ENCODE measurements at regions not wholly inside any gene's neighbourhood (a gene's known extent, or its start where the extent isn't known, plus 50 kb on each side); places are given as distances from the start of the nearest gene placed in this dataset.

DNA sequence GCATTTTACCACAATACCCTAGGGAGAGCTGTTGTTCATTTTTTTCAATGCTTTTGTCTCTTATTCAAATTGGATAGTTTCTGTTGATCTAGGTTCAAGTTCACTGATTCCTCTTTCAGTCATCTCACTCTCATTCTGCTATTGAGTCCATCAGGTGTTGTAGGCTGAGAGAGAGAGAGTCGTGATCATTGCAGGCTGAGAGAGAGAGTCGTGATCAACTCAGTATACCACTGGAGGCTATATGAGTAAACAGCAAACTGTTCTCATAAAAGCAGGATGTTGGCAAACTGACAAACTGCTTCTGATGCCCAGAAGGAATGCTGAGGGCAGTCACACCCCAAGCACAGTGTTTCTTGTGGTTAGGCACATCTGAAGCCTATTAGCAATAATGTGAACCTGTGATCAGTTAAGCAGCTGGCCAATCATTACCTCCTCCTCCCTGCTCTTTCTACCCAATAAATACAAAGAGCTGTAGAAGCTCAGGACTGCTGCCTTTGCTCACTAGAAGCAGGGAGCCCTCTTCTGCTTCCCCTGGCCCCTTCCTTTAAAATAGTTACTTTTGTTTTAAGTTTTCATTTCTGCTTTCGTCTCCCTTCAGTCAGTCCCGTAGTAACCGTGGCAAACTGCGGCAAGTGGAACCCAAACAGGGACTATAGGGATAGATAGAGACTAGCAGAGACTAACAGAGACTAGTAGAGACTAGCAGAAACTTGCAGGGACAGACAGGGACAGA lies 476.1 kb upstream of the ACO1 start (continued):
- TF ChIP-seq, protein P1, sequence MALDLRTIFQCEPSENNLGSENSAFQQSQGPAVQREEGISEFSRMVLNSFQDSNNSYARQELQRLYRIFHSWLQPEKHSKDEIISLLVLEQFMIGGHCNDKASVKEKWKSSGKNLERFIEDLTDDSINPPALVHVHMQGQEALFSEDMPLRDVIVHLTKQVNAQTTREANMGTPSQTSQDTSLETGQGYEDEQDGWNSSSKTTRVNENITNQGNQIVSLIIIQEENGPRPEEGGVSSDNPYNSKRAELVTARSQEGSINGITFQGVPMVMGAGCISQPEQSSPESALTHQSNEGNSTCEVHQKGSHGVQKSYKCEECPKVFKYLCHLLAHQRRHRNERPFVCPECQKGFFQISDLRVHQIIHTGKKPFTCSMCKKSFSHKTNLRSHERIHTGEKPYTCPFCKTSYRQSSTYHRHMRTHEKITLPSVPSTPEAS (tag by site-specific recombination; IDR thresholded peaks at IDR 0.05), result no peak

DNA sequence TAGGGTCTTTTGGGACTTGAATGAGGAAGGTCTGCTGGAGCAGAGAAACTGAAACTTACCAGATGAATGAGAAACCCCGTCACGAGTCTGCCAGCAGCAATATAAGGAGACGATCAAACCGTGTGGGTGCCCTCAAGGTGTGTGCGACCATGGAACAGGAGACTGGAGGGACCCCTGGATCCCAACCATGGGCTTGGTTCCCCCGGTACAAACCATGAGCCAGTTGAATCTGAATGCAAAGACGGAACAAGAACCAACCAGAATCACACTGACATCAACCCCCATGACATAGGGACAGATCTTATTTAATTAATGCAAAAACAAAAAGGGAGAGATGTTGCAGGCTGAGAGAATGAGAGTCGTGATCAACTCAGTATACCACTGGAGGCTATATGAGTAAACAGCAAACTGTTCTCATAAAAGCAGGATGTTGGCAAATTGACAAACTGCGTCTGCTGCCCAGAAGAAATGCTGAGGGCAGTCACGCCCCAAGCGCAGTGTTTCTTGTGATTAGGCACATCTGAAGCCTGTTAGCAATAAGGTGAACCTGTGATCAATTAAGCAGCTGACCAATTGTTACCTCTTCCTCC lies 475.5 kb upstream of the ACO1 start:
- H3K27ac ChIP-seq (ENCODE audit: extremely low read depth, low read depth, low read length), result no peak overlapping the region
- H3K4me3 ChIP-seq (ENCODE audit: low read depth, low read length), result no peak overlapping the region
- no peaks in the 10 kb centered on the region for H3K36me3 ChIP-seq (ENCODE audit: control insufficient read depth in 2 of 2, insufficient read depth in 1 of 2, low read length in 2 of 2)
- no peaks in the 10 kb centered on the region for H3K4me1 ChIP-seq (ENCODE audit: control insufficient read depth, insufficient read depth, low read length)
- H3K9me3 ChIP-seq (ENCODE audit: control insufficient read depth, insufficient read depth, low read depth, low read length), result no peaks in the 10 kb centered on the region
- ChIA-PET CTCF (no interaction called here), POLR2A (no interaction called here)
- TF ChIP-seq, protein P2, sequence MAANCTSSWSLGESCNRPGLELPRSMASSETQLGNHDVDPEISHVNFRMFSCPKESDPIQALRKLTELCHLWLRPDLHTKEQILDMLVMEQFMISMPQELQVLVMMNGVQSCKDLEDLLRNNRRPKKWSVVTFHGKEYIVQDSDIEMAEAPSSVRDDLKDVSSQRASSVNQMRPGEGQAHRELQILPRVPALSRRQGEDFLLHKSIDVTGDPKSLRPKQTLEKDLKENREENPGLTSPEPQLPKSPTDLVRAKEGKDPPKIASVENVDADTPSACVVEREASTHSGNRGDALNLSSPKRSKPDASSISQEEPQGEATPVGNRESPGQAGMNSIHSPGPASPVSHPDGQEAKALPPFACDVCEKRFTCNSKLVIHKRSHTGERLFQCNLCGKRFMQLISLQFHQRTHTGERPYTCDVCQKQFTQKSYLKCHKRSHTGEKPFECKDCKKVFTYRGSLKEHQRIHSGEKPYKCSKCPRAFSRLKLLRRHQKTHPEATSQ (tag by site-specific recombination; IDR thresholded peaks at IDR 0.05), result no peak
- TF ChIP-seq TRIM28 (IDR thresholded peaks at IDR 0.05; ENCODE audit: borderline replicate concordance, low read length) (no peak), ZNF221 (tag by site-specific recombination; IDR thresholded peaks at IDR 0.05; ENCODE audit: borderline replicate concordance) (no peak), ZBTB7A (tag by site-specific recombination; IDR thresholded peaks at IDR 0.05; ENCODE audit: low read depth) (no peak), YY2 (tag by site-specific recombination; IDR thresholded peaks at IDR 0.05) (no peak), ZNF423 (tag by site-specific recombination; IDR thresholded peaks at IDR 0.05) (no peak), SP2 (tag by site-specific recombination; IDR thresholded peaks at IDR 0.05) (no peak), ZNF350 (tag by site-specific recombination; IDR thresholded peaks at IDR 0.05) (no peak), ZFP37 (tag by site-specific recombination; IDR thresholded peaks at IDR 0.05) (no peak), ZNF133 (tag by site-specific recombination; IDR thresholded peaks at IDR 0.05) (no peak), ZNF426 (tag by site-specific recombination; IDR thresholded peaks at IDR 0.05) (no peak), ZFHX2 (tag by site-specific recombination; conservative IDR thresholded peaks at IDR 0.05) (no peak), ZNF514 (tag by site-specific recombination; IDR thresholded peaks at IDR 0.05) (no peak), ZBTB8A (tag by site-specific recombination; IDR thresholded peaks at IDR 0.05) (no peak), KLF8 (tag by site-specific recombination; IDR thresholded peaks at IDR 0.05) (no peak), ZNF555 (tag by site-specific recombination; conservative IDR thresholded peaks at IDR 0.05) (no peak)
- TF ChIP-seq, protein P1 (tag by site-specific recombination; IDR thresholded peaks at IDR 0.05), result no peak

DNA sequence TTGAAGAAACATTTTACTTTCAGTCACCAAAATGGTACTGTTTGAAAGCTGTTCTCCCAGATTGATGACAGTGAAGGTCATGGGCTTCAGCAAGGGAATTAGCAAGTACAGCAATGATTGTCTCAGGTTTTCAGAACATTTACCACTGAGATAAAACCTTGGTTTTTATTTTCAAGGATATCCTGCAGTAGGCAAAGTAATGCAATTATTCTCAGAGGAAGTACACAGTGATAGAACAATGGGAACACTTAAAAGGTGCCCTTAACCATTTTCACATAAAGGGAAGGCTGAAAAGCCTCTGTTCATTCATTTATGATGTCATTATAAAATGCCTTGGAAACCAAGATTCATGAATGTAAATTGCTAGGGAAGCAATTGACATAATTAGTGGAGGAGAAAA lies 471.8 kb upstream of the ACO1 start:
- TF ChIP-seq ZNF175 (tag by site-specific recombination; IDR thresholded peaks at IDR 0.05) (no peak), ZNF623 (tag by site-specific recombination; IDR thresholded peaks at IDR 0.05) (no peak), ZNF350 (tag by site-specific recombination; IDR thresholded peaks at IDR 0.05) (no peak), ZNF548 (tag by site-specific recombination; IDR thresholded peaks at IDR 0.05) (no peak), ZBTB48 (tag by site-specific recombination; IDR thresholded peaks at IDR 0.05) (no peak), TRIM28 (IDR thresholded peaks at IDR 0.05; ENCODE audit: borderline replicate concordance, low read length) (no peak), BCL11B (tag by site-specific recombination; IDR thresholded peaks at IDR 0.05; ENCODE audit: low read depth) (no peak), KLF1 (tag by site-specific recombination; IDR thresholded peaks at IDR 0.05) (no peak)
- TF ChIP-seq, protein P3, sequence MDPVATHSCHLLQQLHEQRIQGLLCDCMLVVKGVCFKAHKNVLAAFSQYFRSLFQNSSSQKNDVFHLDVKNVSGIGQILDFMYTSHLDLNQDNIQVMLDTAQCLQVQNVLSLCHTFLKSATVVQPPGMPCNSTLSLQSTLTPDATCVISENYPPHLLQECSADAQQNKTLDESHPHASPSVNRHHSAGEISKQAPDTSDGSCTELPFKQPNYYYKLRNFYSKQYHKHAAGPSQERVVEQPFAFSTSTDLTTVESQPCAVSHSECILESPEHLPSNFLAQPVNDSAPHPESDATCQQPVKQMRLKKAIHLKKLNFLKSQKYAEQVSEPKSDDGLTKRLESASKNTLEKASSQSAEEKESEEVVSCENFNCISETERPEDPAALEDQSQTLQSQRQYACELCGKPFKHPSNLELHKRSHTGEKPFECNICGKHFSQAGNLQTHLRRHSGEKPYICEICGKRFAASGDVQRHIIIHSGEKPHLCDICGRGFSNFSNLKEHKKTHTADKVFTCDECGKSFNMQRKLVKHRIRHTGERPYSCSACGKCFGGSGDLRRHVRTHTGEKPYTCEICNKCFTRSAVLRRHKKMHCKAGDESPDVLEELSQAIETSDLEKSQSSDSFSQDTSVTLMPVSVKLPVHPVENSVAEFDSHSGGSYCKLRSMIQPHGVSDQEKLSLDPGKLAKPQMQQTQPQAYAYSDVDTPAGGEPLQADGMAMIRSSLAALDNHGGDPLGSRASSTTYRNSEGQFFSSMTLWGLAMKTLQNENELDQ (tag by site-specific recombination; IDR thresholded peaks at IDR 0.05; ENCODE audit: low read depth), result no peak
- TF ChIP-seq, protein P4, sequence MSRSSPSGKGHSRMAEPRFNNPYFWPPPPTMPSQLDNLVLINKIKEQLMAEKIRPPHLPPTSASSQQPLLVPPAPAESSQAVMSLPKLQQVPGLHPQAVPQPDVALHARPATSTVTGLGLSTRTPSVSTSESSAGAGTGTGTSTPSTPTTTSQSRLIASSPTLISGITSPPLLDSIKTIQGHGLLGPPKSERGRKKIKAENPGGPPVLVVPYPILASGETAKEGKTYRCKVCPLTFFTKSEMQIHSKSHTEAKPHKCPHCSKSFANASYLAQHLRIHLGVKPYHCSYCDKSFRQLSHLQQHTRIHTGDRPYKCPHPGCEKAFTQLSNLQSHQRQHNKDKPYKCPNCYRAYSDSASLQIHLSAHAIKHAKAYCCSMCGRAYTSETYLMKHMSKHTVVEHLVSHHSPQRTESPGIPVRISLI (tag by site-specific recombination; IDR thresholded peaks at IDR 0.05), result no peak
- H3K27ac ChIP-seq (ENCODE audit: extremely low read depth, low read depth, low read length), result no peak overlapping the region
- ChIA-PET POLR2A (no interaction called here), CTCF (no interaction called here)
- no peaks in the 10 kb centered on the region for H3K4me1 ChIP-seq (ENCODE audit: control insufficient read depth, insufficient read depth, low read length)
- no peaks in the 10 kb centered on the region for H3K9me3 ChIP-seq (ENCODE audit: control insufficient read depth, insufficient read depth, low read depth, low read length)
- no peak overlapping the region for H3K4me3 ChIP-seq (ENCODE audit: low read depth, low read length)
- H3K36me3 ChIP-seq (ENCODE audit: control insufficient read depth in 2 of 2, insufficient read depth in 1 of 2, low read length in 2 of 2), result no peaks in the 10 kb centered on the region

Measured in HEK293 (cell line).